Erythroblast (primary cell): ENCODE measurements at regions not wholly inside any gene's neighbourhood (a gene's known extent, or its start where the extent isn't known, plus 50 kb on each side); places are given as distances from the start of the nearest gene placed in this dataset.

Experiments
- GATA1 ChIP-seq: IDR thresholded peaks from 2 replicates; pipeline ENCODE4 v1.6.1; 2011; ENCODE audit warnings: low read depth, mild to moderate bottlenecking, control low read depth, low read length, moderate library complexity
- POLR2A ChIP-seq: IDR thresholded peaks from 2 replicates; pipeline ENCODE4 v1.6.1; 2011; ENCODE audit warnings: mild to moderate bottlenecking, low read length

DNA sequence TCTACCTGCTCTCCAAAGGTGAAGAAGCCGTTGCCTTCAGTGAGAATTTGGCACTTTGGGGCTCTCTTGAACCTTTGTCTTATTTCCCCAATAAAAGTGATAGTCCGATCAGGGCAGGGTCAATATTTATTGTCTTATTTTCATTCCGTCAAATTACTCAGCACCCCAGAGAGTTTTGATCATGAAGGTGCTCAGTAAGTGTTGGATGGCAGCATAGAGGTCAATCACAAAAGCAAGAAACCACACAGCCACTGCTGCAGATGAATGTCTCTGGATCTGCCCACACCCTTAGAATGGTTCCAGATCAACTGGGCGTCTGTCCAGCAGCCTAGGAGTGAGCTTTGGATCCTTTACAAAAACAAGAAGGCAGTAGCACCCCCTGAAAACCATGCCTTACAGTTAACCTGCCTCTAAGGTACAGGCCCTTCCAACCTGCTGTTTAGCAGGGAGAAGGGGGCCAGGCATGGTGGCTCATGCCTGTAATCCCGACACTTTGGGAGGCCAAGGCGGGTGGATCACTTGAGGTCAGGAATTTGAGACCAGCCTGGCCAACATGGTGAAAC lies 97.3 kb downstream of the PSMG1 start:
- TF ChIP-seq POLR2A (no peak), GATA1 (no peak)
